Right lung (tissue), 2 donors: ENCODE measurements at regions not wholly inside any gene's neighbourhood (a gene's known extent, or its start where the extent isn't known, plus 50 kb on each side); places are given as distances from the start of the nearest gene placed in this dataset.

Experiments
- DNase-seq, 2 donors: peaks; one replicate each; pipeline ENCODE4 v3.0.0-alpha.2; 2013

GRCh38 chr16:73753931-73754330 is 542.7 kb upstream of the PSMD7 start:
- DNase-seq = no peak

GRCh38 chr16:73750639-73751038 is 546.0 kb upstream of the PSMD7 start:
- no peak for DNase-seq

- DNase-seq = no peak
Observed at GRCh38 chr16:73747328-73747727, 549.3 kb upstream of the PSMD7 start.

- DNase-seq = no peak
Observed at GRCh38 chr16:73746554-73746953, 550.1 kb upstream of the PSMD7 start.

GRCh38 chr16:73743665-73744496 is 552.7 kb upstream of the PSMD7 start:
- no peak for DNase-seq

- no peak for DNase-seq
Observed at GRCh38 chr16:73739049-73739769, 557.4 kb upstream of the PSMD7 start.

- no peak for DNase-seq
Observed at GRCh38 chr16:73738266-73738665, 558.3 kb upstream of the PSMD7 start.

GRCh38 chr16:73737637-73738036 is 559.0 kb upstream of the PSMD7 start:
- no peak for DNase-seq

- no peak for DNase-seq
Observed at GRCh38 chr16:73735954-73736353, 560.7 kb upstream of the PSMD7 start.

GRCh38 chr16:73735018-73735417 is 561.6 kb upstream of the PSMD7 start:
- no peak for DNase-seq

- no peak for DNase-seq
Observed at GRCh38 chr16:73732681-73733080, 563.9 kb upstream of the PSMD7 start.

- no peak for DNase-seq
Observed at GRCh38 chr16:73732143-73732542, 564.5 kb upstream of the PSMD7 start.

GRCh38 chr16:73730481-73731090 is 566.0 kb upstream of the PSMD7 start:
- DNase-seq = no peak

- no peak for DNase-seq
Observed at GRCh38 chr16:73725156-73725555, 571.5 kb upstream of the PSMD7 start.

GRCh38 chr16:73724503-73724902 is 572.1 kb upstream of the PSMD7 start:
- DNase-seq = no peak

GRCh38 chr16:73717266-73717974 is 579.2 kb upstream of the PSMD7 start:
- no peak for DNase-seq

- DNase-seq = no peak
Observed at GRCh38 chr16:73714976-73715375, 581.6 kb upstream of the PSMD7 start.

GRCh38 chr16:73713778-73714495 is 582.7 kb upstream of the PSMD7 start:
- DNase-seq = no peak

- DNase-seq = peak; percentile 31 to 44
Observed at GRCh38 chr16:73713251-73713650, 583.4 kb upstream of the PSMD7 start.

GRCh38 chr16:73711406-73712080 is 585.1 kb upstream of the PSMD7 start:
- no peak for DNase-seq

- no peak for DNase-seq
Observed at GRCh38 chr16:73710526-73710925, 586.1 kb upstream of the PSMD7 start.
